ENCODE measurements at regions not wholly inside any gene's neighbourhood (a gene's known extent, or its start where the extent isn't known, plus 50 kb on each side); places are given as distances from the start of the nearest gene placed in this dataset.

GRCh38 chr4:43402393-43402792 is 509.9 kb downstream of the GRXCR1 start:
- H3K4me1 ChIP-seq: no peaks in the 10 kb centered on the region
- no peak overlapping the region for H3K27ac ChIP-seq
- TF ChIP-seq CTCF (IDR thresholded peaks at IDR 0.05) (no peak), POLR2A (IDR thresholded peaks at IDR 0.05) (no peak)
- H3K27me3 ChIP-seq: no peaks in the 10 kb centered on the region
- H3K9me3 ChIP-seq: no peaks in the 10 kb centered on the region
- DNase-seq: no peak
- H3K36me3 ChIP-seq: no peaks in the 10 kb centered on the region
- no peak overlapping the region for H3K4me3 ChIP-seq
- intact Hi-C loops (cut with DNase I; ENCODE audit: low total_unique reads): no loop called here

GRCh38 chr4:43410636-43411035 is 518.1 kb downstream of the GRXCR1 start:
- Histone ChIP-seq H3K4me3 (no peak overlapping the region), H3K36me3 (no peaks in the 10 kb centered on the region), H3K4me1 (no peaks in the 10 kb centered on the region), H3K27me3 (no peaks in the 10 kb centered on the region), H3K9me3 (no peaks in the 10 kb centered on the region), H3K27ac (no peak overlapping the region)
- TF ChIP-seq CTCF (IDR thresholded peaks at IDR 0.05): no peak
- TF ChIP-seq POLR2A (IDR thresholded peaks at IDR 0.05): no peak
- no peak for DNase-seq
- intact Hi-C loops (cut with DNase I; ENCODE audit: low total_unique reads): no loop called here

GRCh38 chr4:43411226-43411625 is 518.7 kb downstream of the GRXCR1 start:
- no peaks in the 10 kb centered on the region for H3K27me3 ChIP-seq
- H3K9me3 ChIP-seq: no peaks in the 10 kb centered on the region
- no peaks in the 10 kb centered on the region for H3K4me1 ChIP-seq
- intact Hi-C loops (cut with DNase I; ENCODE audit: low total_unique reads): no loop called here
- H3K27ac ChIP-seq: no peak overlapping the region
- TF ChIP-seq POLR2A (IDR thresholded peaks at IDR 0.05) (no peak), CTCF (IDR thresholded peaks at IDR 0.05) (no peak)
- no peak for DNase-seq
- no peak overlapping the region for H3K4me3 ChIP-seq
- H3K36me3 ChIP-seq: no peaks in the 10 kb centered on the region

GRCh38 chr4:43423276-43423675 is 530.8 kb downstream of the GRXCR1 start:
- Histone ChIP-seq H3K9me3 (no peaks in the 10 kb centered on the region), H3K27me3 (no peaks in the 10 kb centered on the region), H3K36me3 (no peaks in the 10 kb centered on the region), H3K27ac (no peak overlapping the region), H3K4me3 (no peak overlapping the region), H3K4me1 (no peaks in the 10 kb centered on the region)
- intact Hi-C loops (cut with DNase I; ENCODE audit: low total_unique reads): no loop called here
- TF ChIP-seq CTCF (IDR thresholded peaks at IDR 0.05) (no peak), POLR2A (IDR thresholded peaks at IDR 0.05) (no peak)
- DNase-seq: no peak

GRCh38 chr4:43425206-43425605 is 532.7 kb downstream of the GRXCR1 start:
- DNase-seq: no peak
- no peaks in the 10 kb centered on the region for H3K27me3 ChIP-seq
- H3K4me3 ChIP-seq: no peak overlapping the region
- H3K4me1 ChIP-seq: no peaks in the 10 kb centered on the region
- no peaks in the 10 kb centered on the region for H3K9me3 ChIP-seq
- no peak overlapping the region for H3K27ac ChIP-seq
- intact Hi-C loops (cut with DNase I; ENCODE audit: low total_unique reads): no loop called here
- H3K36me3 ChIP-seq: no peaks in the 10 kb centered on the region
- TF ChIP-seq CTCF (IDR thresholded peaks at IDR 0.05): no peak
- TF ChIP-seq POLR2A (IDR thresholded peaks at IDR 0.05): no peak

Measured in uterus (tissue), 3 donors.